ENCODE measurements at regions not wholly inside any gene's neighbourhood (a gene's known extent, or its start where the extent isn't known, plus 50 kb on each side); places are given as distances from the start of the nearest gene placed in this dataset.
A peak's percentile ranks its signal among the peaks of the same experiment; 100 is the strongest.

DNA sequence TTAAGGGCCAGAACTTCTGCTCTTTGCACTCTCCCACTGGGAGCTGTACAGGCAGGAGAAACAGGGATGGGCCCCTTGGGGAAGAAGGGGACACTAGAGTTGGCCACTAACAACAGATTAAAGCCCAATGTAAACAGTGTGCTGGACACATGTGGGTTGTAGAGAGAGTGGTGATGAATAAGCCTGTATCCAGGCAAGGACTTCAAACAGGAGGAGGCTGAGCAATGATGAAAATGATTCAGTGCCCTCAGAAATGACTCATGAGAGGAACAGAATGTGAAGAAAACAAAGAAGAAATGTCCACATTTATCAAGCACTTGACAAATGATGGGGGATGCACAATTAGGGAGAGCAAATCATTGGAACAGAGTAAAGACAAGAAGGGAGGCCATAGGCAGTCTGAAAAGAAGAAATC is 242.3 kb downstream of the TBX18 start:
- DNase-seq: peak; percentile 91

DNA sequence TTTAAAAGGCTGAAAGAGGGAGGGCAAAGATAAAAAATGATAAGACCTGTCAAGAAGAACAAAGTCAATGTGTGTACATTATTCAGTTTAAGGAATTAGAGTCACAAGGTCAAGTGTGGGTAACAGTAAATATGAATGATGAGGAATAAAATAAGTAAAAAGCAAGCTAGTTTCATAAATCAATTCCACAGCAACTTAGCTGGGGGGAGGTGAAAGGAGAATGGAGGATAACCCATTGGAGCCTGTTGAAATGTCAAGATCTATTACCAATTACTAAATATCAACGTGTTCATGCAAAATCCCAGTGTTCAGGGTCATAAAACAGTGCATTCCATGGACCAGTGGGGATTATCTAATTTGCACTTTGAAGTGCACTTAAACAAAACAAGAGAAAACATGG is 242.9 kb downstream of the TBX18 start:
- peak; percentile 27 for DNase-seq

DNA sequence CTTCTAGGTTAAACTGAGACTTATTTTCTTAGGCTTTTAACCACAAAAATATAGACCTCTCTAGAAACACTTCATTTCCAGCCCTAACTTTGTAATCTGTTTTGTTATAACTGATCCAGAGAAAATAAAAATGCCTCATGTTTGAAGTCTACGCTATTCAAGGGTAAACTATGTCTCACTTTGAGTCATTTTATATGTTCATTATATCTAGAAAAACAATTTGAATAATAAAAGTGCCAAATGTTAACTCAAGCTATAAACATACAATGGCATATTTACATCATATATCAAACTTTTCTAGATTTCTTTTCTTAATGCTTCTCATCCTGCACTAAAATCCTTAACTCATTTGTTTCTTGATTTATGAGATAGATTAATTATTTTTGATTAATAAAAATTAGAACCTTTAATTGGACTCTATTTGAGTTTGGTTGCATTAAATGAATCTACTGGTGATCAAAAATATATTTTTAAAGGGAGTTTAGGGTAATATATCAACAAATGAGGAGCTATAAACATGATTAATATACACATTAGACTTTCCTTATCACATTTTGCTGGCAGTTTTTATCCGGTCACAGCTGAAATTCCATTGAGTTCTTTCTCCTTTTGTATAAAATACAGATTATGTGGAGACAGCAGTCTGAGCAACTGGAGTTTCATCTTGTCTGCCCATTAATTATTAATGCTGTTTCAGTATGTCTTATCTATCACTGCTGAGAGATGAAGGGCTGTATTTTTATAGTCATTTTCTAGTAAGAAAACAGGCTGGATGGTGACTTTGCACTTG is 246.5 kb downstream of the TBX18 start:
- DNase-seq: no peak

DNA sequence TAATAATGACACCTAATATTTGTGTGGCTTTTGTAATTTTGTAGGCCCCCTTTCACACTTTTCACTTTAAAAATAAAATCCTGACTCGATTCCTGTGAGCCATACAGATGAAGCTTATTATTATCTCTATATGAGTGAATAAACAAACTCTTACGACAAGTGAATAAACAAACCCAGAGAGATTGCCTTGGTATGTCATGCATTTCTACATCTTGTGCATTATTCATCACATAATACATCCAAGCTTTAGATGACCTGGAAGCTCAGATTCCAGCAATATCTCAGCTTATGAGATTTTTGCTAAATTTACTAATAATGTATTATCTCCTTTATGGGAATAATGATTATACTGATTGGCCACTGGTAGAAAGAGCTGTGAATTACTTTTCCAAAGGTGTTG is 248.2 kb downstream of the TBX18 start:
- DNase-seq: no peak

DNA sequence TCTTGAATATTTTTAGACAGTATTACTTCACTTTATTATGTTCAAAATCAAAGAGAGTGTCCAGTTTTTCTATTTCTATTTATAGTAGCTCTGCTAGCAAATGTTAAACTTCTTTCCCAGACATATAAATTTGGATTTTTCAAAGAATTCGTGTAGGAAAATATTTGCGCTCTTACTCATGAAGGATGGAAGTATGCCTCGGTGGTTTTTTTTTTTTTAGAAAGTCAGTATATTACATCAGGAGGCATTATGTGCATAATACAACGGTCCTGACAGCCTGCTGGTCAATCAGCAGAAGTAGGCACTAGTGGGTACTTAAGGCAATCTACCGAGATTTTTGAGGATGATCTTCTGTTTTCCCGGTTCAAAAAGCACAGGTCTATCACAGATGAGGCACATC is 249.3 kb downstream of the TBX18 start:
- DNase-seq: peak; percentile 51

DNA sequence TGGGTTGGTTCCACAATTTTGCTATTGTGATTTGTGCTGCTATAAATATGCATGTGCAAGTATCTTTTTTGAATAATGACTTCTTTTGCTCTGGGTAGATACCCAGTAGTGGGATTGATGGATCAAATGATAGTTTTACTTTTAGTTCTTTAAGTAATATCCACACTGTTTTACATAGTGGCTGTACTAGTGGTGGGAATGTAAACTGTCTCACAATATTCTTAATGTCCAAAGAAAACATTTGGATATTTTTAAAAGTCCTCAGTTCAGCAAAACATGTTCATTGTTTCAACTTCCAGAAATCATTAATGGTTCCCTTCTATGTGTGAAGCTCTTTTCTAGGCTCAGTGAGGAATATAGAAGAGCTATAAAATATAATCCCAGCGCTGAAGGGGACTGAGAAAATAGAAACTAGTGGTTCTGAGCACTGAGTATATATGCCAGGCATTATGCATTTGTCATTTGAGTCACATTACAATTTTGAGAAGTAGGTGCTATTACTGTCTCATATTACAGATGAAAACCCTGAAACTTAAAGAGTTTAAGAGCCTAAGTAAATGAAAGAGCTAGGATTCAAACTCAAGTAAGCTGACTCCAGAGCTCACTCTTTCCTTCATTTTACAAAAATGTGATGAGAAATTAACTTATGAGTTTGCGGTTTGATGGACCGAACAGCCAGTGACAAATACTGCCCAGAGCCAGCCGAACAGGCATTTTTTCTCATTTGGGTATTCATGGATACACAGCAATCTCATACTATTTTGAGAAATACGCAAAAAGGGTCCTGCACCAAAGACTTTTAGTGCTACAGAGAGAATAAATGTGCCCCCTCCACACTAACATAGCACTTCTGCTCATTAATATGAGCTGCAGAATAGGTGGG is 250.1 kb downstream of the TBX18 start:
- DNase-seq: peak; percentile 6

DNA sequence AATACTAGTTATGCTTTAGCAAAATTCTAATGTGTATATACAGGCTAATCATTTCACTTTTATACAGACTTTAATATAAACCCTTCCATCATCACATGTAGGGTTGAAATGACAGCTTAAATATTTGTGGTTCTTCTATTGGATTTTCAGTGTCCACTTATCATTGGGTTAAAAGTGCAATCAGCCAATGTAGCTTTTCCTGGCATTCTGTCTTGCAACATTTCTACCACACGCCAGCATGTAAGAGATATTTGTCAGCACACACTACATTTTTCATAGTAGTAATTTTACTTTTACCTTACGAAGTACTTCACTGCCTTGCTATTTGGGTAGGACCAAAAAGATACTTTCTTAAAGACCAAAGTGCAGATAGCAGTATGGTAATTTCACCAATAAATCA is 252.0 kb downstream of the TBX18 start:
- peak; percentile 51 for DNase-seq

DNA sequence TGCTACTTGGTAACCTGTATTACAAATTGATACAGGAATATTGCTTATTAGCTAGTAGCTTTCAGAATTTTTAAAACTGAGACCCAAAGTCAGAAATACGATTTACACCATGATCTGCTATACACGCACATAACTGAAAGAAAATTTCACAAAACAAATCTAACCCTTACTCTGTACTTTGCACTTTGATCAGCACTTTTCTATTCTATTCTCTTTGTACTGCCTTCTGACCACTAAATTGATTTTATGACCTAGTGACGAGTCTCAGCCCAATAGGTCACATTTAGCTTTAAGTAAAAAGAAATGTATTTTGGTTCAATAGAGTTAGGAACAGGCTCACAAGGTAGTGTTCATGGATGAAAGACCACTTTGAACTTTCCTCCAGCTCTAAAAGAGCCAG is 252.5 kb downstream of the TBX18 start:
- DNase-seq: no peak

DNA sequence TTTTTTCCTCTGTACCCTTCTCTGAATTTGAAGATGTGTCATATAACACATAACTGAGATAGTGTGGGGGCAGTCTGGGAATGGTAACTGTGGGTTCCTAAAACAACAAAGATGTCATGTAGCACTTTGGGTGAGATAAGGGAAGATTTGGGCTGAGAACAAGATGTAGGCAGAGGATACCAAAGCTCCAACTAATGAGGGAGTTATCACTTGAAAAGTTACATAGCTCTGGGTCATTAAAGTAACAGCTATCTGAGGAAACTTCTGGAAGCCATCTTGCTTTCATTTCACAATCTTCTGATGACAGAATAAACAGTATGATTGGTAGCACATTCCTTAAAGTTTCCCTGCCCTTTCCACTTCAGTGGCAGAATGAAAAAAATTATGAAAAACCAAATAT is 255.4 kb downstream of the TBX18 start:
- DNase-seq: peak; percentile 48

DNA sequence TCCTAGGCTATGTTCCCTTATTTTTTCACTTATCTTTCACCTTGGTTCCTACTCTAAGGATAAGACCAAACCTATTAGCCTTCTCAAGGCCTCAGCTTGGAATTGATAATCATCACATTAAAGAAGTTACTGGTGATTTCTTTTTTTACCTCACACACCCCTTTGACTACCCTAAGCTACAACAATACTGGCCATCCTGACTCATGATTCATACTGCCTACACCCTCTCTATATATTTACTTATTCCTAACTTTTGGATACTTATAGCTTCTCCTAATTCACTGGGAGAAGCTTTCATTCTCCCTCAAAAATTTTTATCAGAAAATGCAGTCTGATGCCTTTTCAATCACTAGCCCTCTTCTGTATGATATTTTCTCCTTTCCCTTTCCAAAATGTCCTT is 256.1 kb downstream of the TBX18 start:
- no peak for DNase-seq

DNA sequence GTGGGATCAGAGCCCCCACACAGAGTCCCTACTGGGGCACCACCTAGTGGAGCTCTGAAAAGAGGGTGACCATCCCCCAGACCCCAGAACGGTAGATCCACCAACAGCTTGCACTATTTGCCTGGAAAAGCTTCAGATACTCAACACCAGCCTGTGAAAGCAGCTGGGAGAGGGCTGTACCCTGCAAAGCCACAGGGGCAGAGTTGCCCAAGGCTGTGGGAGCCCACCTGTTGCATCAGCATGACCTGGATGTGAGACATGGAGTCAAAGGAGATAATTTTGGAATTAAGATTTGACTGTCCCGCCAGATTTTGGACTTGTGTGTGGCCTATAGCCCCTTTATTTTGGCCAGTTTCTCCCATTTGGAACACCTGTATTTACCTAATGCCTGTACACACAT is 260.4 kb downstream of the TBX18 start:
- DNase-seq: no peak

DNA sequence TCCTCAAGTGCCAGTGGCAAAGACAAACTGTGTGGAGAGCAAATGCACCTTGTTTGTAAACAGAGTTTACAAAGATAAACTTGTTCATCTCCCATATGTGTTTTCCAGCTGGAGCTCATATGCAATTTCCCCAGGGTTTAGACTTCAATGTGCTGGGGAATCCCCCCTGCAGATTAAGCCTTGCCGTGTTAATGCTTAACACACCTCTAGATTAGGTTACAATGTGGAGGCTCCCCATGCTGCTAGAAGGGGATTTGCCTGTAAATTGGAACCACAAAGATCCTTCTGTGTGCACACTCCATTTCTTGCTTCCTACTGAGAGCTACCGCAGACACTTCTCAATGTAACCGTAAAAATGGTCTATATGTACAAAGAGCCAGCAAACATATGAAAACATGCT is 263.1 kb downstream of the TBX18 start:
- DNase-seq: no peak

DNA sequence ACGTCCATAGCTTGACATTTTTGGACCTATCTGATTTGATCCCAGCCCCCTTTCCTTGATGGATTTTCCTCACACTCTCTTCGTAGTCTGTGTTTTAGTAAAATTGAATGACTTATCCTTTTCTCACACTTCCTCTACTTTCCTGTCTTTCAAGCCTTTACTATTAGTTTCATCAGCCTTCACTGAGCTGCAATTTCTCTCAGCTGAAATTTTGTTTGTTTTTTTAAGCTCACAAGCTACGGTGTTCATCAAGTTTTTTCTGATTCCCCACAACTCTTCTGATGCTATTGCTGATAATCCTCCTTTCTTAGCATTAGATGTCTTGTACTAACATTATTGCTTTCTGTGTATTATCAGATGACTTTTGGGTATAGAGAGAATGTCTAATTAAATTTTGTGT is 263.7 kb downstream of the TBX18 start:
- DNase-seq: no peak

DNA sequence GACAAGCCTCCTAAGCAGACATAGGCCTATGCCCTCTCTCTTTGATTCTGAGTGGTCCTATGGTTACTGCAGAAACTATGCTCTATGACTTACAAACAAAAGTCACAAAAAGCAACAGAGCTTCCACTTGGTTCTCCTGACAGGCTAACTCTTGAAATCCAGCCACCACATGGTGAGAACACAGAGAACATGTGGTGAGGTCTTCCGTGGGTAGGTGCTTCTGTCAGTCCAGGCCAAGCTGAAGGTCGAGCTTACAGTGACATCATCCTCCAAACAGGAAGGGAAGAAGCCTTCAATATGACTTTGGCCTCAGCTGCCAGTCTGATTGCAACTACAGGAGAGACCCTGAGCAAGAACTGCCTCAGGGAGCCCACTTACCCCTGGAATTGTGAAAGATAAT is 265.5 kb downstream of the TBX18 start:
- DNase-seq: no peak

DNA sequence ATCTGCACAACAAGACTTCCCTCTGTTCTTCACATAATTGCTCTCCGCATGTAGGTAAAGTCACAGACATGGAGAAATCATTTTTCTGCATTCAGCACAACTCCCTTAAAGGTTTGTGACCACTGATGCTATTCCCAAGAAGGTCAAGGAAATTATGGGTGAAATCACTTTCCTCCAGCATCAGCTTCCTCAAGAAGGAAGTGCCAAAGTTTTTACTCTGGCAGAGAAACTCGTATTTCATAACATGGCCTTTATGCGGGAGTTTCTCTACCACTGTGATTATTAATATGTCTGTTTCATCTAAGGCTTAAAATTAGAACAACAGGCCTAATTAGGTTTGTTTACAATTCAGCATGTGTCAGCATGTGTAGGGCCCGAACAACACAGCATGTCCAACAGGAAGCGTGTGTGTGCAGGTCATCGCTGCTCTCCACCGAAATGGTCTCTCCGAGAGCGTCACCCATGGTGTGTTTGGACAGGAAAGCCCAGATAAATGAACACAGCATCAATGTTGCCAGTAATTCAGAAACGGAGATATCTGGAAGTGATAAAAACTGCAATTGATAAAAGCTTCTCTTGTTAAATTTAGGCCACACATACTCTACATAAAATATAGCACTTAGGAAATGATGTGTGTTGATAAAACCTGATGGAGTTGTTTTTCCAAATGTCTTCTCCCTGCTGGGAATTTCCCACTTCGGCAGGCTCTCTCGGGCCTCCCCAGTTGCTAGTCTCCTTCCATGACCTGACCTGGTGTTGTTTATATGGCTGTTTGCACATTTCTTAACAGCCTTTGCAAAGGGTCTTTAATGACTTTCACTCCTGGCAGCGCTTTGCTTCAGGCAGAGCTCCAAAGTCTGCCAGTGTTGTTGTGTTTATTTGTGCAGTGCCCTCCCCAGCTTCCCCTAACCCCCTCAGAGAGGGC is 265.1 kb upstream of the CEP162 start:
- no peak for DNase-seq

DNA sequence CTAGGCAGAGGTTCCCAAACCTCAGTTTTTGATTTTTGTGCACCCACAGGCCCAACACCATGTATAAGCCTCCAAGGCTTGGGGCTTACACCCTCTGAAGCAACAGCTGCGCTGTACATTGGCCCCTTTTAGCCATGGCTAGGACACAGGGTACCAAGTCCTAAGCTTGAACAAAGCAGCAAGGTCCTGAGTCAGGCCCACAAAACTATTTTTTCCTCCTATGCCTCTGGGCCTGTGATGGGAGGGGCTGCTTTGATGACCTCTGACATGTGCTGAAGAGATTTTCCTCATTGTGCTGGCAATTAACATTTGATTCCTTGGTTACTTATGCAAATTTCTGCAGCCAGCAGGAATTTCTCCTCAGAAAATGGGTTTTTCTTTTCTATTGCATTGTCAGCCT is 262.2 kb upstream of the CEP162 start:
- DNase-seq: no peak

DNA sequence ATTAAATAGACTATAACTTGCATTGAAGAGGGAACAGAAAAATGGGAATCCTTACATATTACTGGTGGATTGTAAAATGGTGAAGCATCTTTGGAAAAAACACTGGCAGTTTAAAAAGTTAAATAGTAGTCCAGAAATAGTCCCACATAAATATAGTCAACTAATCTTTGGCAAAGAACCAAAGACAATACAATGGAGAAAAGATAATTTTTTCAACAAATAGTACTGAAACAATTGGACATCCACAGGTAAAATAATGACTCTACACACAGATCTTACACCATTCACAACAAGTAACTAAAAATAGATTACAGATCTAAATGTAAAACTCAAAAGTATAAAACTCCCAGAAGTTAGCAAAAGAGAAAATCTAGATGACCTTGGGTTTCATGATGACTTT is 259.1 kb upstream of the CEP162 start:
- no peak for DNase-seq

DNA sequence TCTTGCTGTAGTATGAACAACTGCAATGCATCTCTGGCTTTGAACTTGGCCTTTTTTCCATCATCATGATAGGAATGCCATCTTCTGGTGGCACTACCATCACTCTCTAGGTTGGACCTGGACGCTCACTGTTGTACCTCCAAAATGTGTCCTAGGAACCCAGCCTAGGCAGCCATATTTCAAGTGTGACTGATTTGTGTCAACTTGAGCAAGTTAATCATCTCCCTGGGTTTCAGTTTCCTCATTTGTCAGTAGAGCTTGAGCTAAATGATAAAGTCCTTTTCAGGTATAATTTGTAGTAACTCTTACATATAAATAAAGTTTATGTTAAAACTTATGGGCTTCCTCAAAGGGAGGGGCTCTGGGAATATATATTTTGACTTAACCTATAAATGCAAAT is 241.7 kb upstream of the CEP162 start:
- no peak for DNase-seq

DNA sequence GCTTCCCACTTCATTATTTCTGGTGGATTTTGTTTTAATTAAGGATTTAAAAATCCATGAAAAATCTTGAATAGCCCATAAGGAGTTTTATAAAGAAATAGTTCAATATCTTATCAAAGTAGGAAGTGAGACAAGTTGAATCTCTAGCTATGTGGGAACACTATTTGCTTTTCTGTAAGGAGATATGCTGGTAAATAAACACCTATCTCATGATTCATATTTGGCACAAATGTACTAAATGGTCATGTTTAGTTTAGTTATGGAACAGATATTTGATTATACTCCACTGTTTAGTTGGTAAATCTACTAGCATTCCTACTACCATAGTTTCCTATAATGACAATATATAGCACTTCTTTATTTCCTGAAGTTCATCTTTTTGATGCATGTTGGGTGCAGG is 239.9 kb upstream of the CEP162 start:
- DNase-seq: no peak

DNA sequence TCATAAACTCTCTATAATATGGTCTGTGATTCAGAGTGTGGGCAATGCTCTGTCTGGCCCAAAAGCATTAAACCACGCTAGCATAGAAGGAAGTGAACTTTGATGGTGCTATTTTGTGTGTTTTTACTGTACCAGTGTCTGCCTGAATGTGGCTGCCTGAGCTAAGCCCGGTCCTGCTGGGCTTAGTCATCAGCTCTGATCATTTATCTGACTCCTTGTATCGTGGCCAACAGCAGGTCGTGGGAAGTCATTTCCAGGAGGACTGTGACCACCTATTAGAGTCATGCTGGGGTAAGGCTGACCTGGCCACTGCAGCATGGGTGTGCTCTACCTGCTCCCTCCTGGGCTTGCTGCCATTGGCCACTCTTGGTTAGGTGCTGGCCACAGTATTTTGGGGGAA is 239.1 kb upstream of the CEP162 start:
- peak; percentile 72 for DNase-seq

DNA sequence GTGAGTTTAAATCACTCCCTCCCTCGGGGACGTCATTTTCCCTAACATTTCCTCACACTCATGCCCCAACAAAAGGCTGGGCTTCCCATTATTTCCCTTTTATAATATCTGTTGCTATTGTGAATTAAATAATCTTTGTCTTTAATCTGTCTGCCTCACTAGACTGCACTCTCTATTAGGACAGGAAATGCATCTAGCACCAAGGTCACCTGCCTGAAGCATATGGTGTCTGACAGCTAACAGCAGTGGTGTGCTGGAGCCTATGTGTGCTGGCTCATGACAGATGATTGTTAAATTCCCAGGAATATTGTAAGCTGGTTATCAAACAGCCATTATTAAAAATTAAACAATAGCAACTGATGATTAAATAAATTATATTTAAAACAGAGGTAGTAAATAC is 237.0 kb upstream of the CEP162 start:
- DNase-seq: no peak

DNA sequence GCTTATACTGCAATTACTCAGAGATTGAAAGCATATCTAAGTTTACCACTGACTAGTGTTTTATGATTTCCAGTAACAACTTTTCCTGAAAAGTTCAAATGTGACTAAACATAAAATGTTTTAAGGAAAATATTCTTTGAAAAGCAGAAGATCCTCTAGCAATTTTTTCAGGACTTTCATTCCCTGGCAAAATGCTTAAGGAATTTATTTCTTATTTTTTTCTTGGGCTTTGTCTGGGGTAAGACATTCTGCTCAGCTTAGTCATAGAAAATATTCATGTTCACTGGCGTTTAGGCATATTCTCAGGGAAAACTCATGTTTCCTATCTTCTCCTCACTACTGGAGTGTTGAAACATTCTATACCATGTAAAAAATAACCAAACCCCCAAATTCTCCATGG is 235.3 kb upstream of the CEP162 start:
- peak; percentile 87 for DNase-seq

DNA sequence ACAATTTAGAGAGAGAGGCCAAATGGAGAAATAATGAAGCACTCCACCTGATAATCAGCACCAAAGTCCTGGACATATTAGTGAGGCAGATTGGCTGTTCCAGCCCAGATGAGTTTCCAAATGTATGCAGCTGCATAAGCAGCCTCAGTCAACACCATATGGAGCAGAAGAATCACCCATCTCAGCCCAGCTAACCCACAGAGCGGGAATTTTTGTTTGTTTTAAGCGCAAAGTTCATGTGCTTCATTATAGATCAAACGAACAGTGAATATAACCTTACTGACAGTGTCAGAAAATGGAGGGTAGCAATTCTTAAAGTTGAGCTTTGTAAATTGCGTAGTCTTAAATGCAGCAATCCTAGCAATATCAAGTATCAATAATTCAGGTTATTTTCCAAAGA is 234.0 kb upstream of the CEP162 start:
- DNase-seq: no peak

All from fibroblast of skin of right biceps (primary cell).